ENCODE measurements at regions not wholly inside any gene's neighbourhood (a gene's known extent, or its start where the extent isn't known, plus 50 kb on each side); places are given as distances from the start of the nearest gene placed in this dataset.

- Histone ChIP-seq H3K9me2 (replicated peaks; ENCODE audit: insufficient read depth, low read length) (no peaks in the 10 kb centered on the region), H3K9me3 (ENCODE audit: insufficient read depth, low read length) (no peaks in the 10 kb centered on the region), H3K79me2 (ENCODE audit: insufficient read depth, low read length) (no peaks in the 10 kb centered on the region), H2AFZ (ENCODE audit: low read depth, low read length, severe bottlenecking) (no peak overlapping the region), H3K36me3 (ENCODE audit: low read length) (no peaks in the 10 kb centered on the region), H3K27ac (ENCODE audit: low read depth, low read length) (no peak overlapping the region), H3K9ac (ENCODE audit: low read length) (no peak overlapping the region), H3K4me3 (ENCODE audit: insufficient read depth, low read length, poor library complexity, severe bottlenecking) (no peak overlapping the region), H3F3A (ENCODE audit: insufficient read depth) (no peaks in the 10 kb centered on the region), H4K20me1 (ENCODE audit: low read depth, low read length) (no peaks in the 10 kb centered on the region), H3K27me3 (ENCODE audit: low read length) (no peaks in the 10 kb centered on the region), H3K4me2 (ENCODE audit: low read depth, low read length, poor library complexity, severe bottlenecking) (no peak overlapping the region)
- TF ChIP-seq, protein P1, sequence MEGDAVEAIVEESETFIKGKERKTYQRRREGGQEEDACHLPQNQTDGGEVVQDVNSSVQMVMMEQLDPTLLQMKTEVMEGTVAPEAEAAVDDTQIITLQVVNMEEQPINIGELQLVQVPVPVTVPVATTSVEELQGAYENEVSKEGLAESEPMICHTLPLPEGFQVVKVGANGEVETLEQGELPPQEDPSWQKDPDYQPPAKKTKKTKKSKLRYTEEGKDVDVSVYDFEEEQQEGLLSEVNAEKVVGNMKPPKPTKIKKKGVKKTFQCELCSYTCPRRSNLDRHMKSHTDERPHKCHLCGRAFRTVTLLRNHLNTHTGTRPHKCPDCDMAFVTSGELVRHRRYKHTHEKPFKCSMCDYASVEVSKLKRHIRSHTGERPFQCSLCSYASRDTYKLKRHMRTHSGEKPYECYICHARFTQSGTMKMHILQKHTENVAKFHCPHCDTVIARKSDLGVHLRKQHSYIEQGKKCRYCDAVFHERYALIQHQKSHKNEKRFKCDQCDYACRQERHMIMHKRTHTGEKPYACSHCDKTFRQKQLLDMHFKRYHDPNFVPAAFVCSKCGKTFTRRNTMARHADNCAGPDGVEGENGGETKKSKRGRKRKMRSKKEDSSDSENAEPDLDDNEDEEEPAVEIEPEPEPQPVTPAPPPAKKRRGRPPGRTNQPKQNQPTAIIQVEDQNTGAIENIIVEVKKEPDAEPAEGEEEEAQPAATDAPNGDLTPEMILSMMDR (IDR thresholded peaks at IDR 0.05; ENCODE audit: insufficient read depth, low read length, poor library complexity, severe bottlenecking) = no peak
- TF ChIP-seq EZH2phosphoT487 (conservative IDR thresholded peaks at IDR 0.05; ENCODE audit: low read length) = no peak
Observed at GRCh38 chr5:165460911-165461310, 1955.5 kb downstream of the MAT2B start.

- TF ChIP-seq EZH2phosphoT487 (conservative IDR thresholded peaks at IDR 0.05; ENCODE audit: low read length) = no peak
- TF ChIP-seq, protein P1 (IDR thresholded peaks at IDR 0.05; ENCODE audit: insufficient read depth, low read length, poor library complexity, severe bottlenecking) = no peak
- Histone ChIP-seq H3K9me3 (ENCODE audit: insufficient read depth, low read length) (no peaks in the 10 kb centered on the region), H3K9ac (ENCODE audit: low read length) (no peak overlapping the region), H2AFZ (ENCODE audit: low read depth, low read length, severe bottlenecking) (no peak overlapping the region), H3K79me2 (ENCODE audit: insufficient read depth, low read length) (no peaks in the 10 kb centered on the region), H3K4me2 (ENCODE audit: low read depth, low read length, poor library complexity, severe bottlenecking) (no peak overlapping the region), H3K27me3 (ENCODE audit: low read length) (no peaks in the 10 kb centered on the region), H3K4me3 (ENCODE audit: insufficient read depth, low read length, poor library complexity, severe bottlenecking) (no peak overlapping the region), H4K20me1 (ENCODE audit: low read depth, low read length) (no peaks in the 10 kb centered on the region), H3K36me3 (ENCODE audit: low read length) (no peaks in the 10 kb centered on the region), H3K9me2 (replicated peaks; ENCODE audit: insufficient read depth, low read length) (no peaks in the 10 kb centered on the region), H3K27ac (ENCODE audit: low read depth, low read length) (no peak overlapping the region), H3F3A (ENCODE audit: insufficient read depth) (no peaks in the 10 kb centered on the region)
Observed at GRCh38 chr5:165477546-165477945, 1972.1 kb downstream of the MAT2B start.

- Histone ChIP-seq H3F3A (ENCODE audit: insufficient read depth) (no peaks in the 10 kb centered on the region), H4K20me1 (ENCODE audit: low read depth, low read length) (no peaks in the 10 kb centered on the region), H3K9me3 (ENCODE audit: insufficient read depth, low read length) (no peaks in the 10 kb centered on the region), H3K4me2 (ENCODE audit: low read depth, low read length, poor library complexity, severe bottlenecking) (no peak overlapping the region), H3K27ac (ENCODE audit: low read depth, low read length) (no peak overlapping the region), H2AFZ (ENCODE audit: low read depth, low read length, severe bottlenecking) (no peak overlapping the region), H3K4me3 (ENCODE audit: insufficient read depth, low read length, poor library complexity, severe bottlenecking) (no peak overlapping the region), H3K36me3 (ENCODE audit: low read length) (no peaks in the 10 kb centered on the region), H3K27me3 (ENCODE audit: low read length) (no peaks in the 10 kb centered on the region), H3K79me2 (ENCODE audit: insufficient read depth, low read length) (no peaks in the 10 kb centered on the region), H3K9ac (ENCODE audit: low read length) (no peak overlapping the region), H3K9me2 (replicated peaks; ENCODE audit: insufficient read depth, low read length) (no peaks in the 10 kb centered on the region; the same call in 1 of the 2 replicates)
- no peak for TF ChIP-seq EZH2phosphoT487 (conservative IDR thresholded peaks at IDR 0.05; ENCODE audit: low read length)
- TF ChIP-seq, protein P1 (IDR thresholded peaks at IDR 0.05; ENCODE audit: insufficient read depth, low read length, poor library complexity, severe bottlenecking) = no peak
Observed at GRCh38 chr5:165495829-165496380, 1990.5 kb downstream of the MAT2B start.

All from SU-DHL-6 (cell line).